AG10803 (cell line): ENCODE measurements at regions not wholly inside any gene's neighbourhood (a gene's known extent, or its start where the extent isn't known, plus 50 kb on each side); places are given as distances from the start of the nearest gene placed in this dataset.

ENCODE experiments used
- DNase-seq: peaks from one replicate; pipeline ENCODE4 v3.0.0; 2010; ENCODE audit warnings: low read depth
- H3K4me3 ChIP-seq: 2 replicates; pipeline ENCODE4 v1.5.1; 2011; ENCODE audit warnings: mild to moderate bottlenecking, low read length, control low read depth
- TF ChIP-seq, protein P1 (sequence below): conservative IDR thresholded peaks from 2 replicates; pipeline ENCODE4 v1.5.1; 2011; ENCODE audit warnings: mild to moderate bottlenecking, low read length, control low read depth, inconsistent platforms

DNA sequence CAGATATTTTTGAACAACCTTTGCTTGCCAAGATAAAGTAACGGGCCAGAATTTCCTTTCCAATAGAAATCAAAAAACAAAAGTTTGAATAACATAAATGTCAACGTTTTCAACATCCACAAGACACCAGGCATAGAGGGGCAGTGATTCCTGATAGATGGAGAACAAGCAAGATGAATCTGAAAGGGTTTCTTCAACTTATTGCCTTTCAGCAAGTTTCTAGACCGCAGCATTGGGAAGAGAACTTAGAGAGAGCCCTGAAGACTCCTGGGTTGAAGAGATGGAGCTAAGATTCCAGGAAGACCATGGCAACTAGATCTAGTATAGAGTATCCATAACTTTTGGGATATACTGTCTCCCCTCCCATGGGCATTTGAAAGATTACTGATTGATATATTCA, 751.4 kb upstream of the CTNND2 start:
- no peak overlapping the region for H3K4me3 ChIP-seq
- TF ChIP-seq, protein P1, sequence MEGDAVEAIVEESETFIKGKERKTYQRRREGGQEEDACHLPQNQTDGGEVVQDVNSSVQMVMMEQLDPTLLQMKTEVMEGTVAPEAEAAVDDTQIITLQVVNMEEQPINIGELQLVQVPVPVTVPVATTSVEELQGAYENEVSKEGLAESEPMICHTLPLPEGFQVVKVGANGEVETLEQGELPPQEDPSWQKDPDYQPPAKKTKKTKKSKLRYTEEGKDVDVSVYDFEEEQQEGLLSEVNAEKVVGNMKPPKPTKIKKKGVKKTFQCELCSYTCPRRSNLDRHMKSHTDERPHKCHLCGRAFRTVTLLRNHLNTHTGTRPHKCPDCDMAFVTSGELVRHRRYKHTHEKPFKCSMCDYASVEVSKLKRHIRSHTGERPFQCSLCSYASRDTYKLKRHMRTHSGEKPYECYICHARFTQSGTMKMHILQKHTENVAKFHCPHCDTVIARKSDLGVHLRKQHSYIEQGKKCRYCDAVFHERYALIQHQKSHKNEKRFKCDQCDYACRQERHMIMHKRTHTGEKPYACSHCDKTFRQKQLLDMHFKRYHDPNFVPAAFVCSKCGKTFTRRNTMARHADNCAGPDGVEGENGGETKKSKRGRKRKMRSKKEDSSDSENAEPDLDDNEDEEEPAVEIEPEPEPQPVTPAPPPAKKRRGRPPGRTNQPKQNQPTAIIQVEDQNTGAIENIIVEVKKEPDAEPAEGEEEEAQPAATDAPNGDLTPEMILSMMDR = no peak
- DNase-seq = no peak

DNA sequence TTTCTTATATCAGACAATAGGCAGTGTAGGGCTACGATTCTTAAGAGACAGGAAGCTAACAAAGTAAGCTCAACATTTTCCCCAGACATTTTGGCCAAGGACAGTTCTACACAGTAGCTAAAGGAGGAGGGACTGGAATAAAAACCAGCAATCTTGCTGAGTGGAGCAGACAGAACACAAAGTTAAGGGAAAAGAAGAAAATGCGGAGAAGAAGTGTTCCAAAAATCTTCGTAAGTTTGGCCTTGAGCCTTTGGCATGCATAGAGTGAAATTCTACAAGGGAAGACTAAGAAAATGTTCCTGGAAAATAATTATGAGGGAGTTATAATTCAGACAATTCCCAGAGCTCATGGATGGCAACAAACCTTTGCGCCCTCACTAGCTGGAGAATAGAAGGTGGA, 748.0 kb upstream of the CTNND2 start:
- DNase-seq = no peak
- H3K4me3 ChIP-seq = no peak overlapping the region
- TF ChIP-seq, protein P1 = no peak

DNA sequence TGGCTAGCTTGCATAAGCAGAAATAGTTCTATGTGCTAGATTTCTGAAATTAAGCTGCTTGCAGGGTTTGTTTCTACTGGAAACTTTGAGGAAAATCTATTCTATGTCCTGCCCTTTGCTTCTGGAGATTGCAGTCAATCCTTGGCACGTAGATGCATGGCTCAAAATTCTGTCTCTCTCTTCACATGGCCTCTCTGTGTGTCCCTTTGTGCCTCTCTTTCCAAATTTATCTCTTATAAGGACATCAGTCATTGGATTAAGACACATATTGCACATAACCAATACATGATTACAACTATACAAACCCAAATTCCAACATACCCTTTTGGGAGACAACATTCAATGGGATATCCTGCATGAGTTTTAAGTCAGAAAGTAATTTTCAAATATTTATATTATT, 744.3 kb upstream of the CTNND2 start:
- TF ChIP-seq, protein P1 = no peak
- H3K4me3 ChIP-seq = no peak overlapping the region
- DNase-seq = no peak

- DNase-seq = no peak
- TF ChIP-seq, protein P1 = no peak
- no peak overlapping the region for H3K4me3 ChIP-seq
Observed at GRCh38 chr5:12647613-12648012, 743.4 kb upstream of the CTNND2 start.

- no peak overlapping the region for H3K4me3 ChIP-seq
Observed at GRCh38 chr5:12645582-12645981, 741.3 kb upstream of the CTNND2 start.

GRCh38 chr5:12636209-12636608, 732.0 kb upstream of the CTNND2 start:
- no peak overlapping the region for H3K4me3 ChIP-seq
- TF ChIP-seq, protein P1 = no peak
- DNase-seq = no peak

More at GRCh38 chr5:12645582-12645981, 741.3 kb upstream of the CTNND2 start:
- no peak for DNase-seq
- TF ChIP-seq, protein P1 = no peak

GRCh38 chr5:12626556-12626955, 722.3 kb upstream of the CTNND2 start:
- DNase-seq = no peak
- TF ChIP-seq, protein P1 = no peak
- no peak overlapping the region for H3K4me3 ChIP-seq
